ENCODE measurements at regions not wholly inside any gene's neighbourhood (a gene's known extent, or its start where the extent isn't known, plus 50 kb on each side); places are given as distances from the start of the nearest gene placed in this dataset.

DNA sequence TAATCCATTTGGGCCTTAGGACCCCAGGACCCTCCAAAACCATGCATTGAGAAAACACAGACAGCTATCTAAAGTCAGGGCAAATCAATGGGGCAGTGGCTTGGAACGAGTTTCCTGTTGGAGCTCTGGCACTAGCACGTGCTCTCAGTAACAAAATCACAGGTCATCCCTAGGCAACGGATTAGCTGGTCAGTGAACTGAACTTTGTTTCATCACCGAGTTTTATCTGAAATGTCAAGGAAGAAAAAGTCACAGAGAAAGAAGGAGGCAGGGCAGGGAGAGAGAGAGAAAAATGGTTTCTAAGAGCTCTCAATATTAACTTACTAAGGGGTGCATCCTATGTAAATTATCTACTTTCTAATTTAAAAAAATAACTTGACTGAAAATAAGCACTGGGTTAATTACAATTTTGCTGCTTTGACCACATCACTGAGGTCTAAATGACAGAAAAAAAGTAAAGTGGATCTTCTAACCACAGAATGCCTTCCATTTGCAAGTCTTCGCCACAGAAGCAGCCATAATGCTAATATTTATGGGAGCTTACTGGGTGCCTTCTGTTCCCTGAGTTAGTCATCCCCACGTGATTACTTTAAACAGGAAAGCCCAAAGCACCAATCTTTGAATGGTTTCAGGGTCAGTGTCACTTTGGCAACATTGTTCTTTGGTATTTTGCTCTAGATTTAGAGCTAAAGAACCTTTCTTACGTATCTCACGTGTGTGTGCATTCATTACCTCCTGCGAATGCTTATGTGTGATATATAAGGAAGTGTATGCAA lies 503.9 kb downstream of the RASEF start:
- no peak for DNase-seq

DNA sequence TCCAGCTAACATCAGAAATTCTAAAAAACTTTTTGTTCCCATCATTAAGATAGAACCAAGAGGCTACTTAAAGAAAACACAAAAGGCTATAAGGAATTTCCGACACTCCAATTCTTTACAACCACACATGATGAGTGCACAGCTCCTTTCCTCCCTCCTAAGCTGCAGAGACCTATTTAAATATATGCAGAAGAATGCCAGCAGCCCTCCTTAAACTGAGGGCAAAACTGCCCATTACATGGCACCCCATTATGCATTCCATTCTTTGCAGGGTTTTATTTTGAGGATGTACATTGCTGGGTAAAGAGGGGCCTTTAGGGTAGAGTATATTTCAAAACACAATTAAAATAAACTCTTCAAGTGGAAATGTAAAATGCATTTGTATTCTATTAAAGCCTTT lies 502.9 kb downstream of the RASEF start:
- no peak for DNase-seq

DNA sequence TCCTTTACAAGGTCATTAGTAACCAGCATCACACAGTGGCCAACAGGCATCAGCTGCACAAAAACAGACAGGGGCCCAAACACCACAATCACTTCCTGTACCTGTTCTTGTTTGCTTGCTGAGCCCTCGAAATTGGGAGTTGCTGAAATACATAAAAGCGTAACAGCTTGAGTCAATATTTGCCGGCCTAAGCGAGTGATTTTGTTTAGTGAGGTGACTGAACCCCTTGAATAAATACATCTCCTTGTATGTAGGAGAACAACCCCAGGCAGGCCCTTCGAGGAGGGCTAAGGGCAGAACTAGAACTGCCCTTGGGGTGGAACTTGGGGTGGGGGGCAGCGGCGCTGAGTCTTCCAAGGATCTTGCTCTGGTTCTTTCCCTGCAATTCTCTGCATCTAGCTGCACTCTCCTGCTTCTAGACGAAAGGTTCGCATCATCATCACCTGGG lies 502.5 kb downstream of the RASEF start:
- DNase-seq = no peak

DNA sequence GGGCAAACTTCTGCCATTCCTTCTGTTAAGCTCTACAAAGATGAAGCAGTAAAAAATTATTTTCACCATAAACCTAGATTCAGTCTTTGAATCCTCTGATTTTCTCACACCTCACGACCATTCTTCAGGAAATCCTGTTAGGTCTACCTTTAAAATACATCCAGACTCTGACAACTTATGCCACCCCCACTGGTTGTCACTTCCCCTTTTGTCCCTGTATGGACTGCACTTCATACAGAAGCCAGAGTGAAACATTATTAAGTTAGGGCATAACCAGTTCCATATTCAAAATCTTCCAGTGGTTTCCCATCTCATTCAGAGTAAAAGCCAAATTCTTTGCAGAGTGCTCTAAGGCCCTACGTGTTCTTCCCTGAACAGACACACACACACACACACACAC lies 499.8 kb downstream of the RASEF start:
- DNase-seq = no peak

DNA sequence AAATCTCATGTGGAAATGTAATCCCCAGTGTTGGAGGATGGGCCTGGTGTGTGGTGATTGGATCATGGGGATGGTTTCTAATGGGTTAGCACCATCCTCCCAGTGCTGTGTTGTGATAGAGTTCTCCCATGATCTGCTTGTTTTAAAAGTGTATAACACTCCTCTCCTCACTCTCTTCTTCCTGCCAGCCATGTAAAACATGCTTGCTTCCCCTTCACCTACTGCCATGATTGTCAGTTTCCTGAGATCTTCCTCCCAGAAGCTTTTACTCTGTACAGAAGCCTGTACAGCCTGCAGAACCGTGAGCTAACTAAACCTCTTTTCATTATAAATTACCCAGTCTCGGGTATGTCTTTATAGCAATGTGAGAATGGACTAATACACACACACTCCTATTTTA lies 499.1 kb downstream of the RASEF start:
- no peak for DNase-seq

DNA sequence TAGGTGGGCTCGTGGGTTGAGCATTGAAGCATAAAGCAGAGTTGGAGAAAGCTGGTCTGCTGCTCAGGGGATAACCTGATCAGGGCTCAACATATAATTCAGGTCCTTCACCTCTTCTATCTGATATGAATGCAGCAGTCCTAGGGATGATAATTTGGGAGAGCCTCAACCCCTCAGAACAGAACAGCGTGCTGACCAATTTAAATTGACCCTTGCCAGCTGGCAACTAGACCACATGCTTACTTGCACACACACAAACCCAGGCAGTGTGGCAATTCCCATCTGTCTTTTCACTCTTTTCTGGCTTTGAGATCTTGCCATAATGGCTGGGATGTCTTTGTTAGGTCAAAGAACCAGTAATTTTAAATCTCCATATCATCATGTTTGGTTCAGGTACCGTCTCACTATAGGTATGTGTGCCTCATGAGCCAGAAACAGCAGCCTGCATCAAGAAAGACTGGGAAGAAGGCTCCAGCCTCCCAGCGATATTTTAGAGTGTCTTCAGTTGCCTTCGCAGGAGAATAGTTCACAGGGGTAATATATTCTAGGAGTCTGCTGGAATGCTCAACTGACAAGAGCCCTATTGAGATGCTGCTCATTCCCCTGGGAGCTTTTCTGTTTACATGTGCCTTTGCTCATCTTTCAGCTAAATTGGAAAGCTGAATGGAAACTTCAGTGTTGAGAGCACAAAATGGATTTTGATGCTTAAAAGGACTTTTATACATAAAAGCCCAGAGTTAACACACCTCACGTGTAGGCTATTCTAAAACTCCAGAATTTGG lies 497.6 kb downstream of the RASEF start:
- no peak for DNase-seq

DNA sequence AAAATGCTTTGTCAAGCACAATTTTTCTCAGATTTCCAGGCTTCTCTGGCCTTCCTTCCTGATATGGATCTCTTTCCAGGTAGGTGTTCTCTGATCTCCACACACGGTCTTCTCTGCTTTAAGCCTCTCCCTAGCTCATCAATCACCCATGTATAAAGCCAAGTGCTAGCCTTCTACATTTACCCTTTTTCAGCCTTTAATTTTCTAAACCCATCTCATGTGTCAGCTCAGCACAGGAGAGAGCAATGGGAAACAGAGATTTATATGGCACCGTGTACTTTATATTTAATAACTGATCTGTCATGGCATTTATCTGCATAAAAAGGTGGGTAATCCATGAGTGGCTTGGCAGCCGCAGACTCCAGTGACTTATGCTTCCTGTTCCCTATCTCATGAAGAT lies 495.0 kb downstream of the RASEF start:
- no peak for DNase-seq

DNA sequence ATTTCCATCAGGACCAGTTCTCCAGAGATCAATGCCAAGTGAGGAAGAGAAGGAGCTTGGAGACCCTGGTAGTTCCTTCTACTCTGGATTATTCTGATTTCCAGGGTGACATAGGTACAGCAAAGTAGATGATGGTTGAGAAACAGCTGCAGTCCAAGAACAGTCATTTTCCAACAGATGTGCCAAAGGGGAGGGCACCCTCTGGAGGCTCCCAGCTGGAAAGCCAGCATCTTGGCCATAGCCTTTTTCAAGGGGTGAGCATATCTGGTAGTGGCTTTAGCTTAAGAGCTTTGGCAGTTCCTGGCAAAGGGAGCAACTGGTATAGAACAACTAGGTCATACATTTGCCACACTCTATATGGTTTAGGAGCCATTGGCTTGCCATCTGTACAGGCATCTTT lies 492.7 kb downstream of the RASEF start:
- no peak for DNase-seq

DNA sequence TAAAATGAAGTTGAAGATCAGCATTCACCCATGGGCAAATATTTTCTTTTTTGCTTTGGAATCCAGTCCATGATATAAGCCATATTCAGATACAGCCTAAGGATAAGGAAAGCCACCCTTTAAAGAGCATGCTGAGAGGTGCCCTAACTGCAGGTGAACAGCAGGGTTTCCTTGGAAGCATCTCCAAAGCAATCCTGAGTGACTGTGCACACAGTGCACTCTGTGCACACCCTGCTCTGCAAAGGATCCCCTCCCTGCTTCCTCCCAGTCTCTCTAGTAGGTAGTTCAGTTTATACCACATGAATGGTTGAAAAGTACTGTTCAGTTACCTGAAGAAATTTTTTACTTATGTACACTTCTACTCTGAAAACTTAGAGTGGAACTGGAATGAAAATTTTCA lies 491.4 kb downstream of the RASEF start:
- DNase-seq = no peak

DNA sequence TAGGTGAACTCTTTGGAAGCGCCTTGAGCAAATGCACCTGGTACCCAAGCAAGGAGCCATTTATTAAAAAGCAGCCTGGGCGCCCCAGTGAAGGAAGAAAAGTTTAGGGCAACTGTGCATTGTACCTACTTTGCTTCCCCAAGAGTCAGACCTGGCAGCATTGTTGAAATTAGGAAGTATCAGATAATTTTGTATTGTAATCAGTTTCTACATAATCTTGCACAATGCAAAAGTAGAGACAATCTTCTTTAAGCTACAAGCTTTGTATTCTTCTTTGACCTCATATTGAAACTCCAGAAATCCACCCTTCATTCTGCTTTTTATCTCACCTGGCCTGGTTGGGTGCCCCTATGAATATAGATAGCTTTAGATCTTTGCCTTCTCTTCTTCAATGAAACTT lies 490.8 kb downstream of the RASEF start:
- DNase-seq = no peak

DNA sequence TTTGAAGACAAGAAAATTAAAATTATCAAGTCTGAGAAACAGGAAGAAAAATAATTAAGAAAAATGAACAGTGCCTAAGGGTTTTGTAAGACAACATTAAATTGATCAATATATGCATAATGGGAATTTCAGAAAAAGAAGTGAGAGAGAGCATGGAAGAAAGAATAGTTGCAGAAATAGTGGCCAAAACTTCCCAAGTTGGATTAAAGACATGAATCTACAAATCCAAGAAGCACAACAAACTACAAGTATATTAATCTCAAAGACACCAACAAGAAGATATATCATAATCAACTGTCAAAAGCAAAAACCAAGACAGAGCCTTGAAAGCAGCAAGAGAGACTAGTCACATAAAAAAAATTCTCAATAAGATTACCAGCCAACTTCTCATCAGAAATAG lies 488.0 kb downstream of the RASEF start:
- DNase-seq = no peak

DNA sequence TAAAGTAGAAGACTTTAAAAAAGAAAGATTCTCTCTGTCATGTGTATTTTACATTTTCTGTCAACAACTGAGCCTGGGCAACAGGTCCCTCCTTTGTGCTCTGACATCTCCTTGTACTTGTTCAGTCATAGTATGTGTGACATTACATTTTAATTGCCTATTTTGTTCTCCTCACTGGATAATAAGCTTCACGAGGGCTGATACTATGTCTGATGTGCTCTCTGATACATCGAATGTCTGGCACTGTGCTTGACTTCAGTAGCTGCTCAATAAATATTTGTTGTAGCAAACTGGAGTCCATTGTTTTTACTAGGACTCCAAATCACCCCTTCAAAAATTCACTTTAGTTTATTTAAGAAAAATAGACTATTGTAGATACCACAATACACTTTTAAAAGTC lies 482.0 kb downstream of the RASEF start:
- DNase-seq = no peak

DNA sequence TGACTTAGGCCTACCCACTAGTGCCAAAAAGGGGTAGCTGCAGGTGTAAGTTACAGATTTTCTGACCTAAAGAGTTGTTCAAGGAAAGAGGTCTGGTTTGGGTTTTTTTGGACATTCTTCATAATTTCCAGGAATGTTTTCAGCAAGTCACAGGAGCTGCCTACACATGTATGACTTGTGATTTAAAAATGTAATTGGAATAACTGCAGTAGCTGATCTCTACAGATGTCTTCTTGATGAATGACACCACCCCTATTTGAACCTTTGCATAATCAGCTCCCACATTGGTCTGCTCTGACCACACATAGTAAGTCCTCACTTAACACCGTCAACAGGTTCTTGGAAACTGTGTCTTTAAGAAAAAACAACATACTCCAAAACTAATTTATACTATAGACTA lies 481.4 kb downstream of the RASEF start:
- no peak for DNase-seq

DNA sequence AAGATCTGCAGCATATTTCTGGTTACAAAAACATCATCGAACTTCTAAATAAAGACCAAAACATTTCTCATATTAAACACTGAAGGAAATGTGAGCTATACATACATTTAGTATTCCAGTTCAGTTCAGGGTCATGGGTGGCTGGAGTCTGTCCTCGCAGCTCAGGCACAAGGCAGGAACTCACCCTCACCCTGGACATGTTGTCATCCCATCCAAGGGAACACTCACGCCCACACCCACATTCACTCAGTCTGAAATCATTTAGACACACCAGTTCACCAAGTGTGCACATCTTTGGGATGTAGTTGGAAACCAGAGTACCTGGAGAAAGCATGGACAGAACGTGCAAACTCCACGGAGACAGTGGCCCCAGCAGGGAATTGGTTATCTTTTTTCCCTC lies 481.0 kb downstream of the RASEF start:
- DNase-seq = no peak

DNA sequence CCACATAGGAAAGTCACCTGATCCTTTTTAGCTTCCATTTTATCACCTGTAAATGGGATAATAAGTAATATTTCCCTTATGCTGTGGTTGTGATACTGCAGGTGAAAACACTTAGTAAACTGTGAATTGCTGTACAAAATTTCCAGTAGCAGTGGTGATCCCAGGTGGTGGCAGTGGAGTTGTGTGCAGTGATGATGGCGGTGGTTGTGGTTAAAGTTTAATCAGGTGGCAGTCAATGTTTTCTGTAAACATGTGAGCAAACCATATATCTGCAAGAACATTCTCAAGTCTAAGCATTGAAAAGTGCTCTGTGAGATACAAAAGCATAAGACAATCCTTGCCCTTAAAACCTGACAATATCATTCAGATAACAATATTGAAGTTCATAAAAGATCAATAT lies 480.2 kb downstream of the RASEF start:
- DNase-seq = no peak

DNA sequence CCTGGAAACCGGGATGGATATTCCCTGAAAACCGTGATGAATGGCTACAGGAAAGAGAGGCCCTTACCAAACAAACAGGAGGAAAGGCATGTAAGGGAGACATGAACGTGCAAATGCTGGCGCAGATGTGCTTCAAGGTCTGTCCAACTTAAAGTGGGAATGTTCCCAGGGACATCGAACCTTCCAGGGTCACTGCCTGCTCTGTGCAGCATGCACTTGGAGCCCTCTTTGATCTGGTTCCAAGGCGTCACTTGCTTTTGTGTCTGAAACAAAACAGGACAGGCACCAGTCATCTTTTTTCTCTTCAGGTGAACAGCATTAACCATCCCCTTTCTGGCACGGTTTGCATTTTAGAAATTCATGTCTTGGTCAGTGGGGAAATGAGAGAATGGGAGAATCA lies 479.4 kb downstream of the RASEF start:
- no peak for DNase-seq

DNA sequence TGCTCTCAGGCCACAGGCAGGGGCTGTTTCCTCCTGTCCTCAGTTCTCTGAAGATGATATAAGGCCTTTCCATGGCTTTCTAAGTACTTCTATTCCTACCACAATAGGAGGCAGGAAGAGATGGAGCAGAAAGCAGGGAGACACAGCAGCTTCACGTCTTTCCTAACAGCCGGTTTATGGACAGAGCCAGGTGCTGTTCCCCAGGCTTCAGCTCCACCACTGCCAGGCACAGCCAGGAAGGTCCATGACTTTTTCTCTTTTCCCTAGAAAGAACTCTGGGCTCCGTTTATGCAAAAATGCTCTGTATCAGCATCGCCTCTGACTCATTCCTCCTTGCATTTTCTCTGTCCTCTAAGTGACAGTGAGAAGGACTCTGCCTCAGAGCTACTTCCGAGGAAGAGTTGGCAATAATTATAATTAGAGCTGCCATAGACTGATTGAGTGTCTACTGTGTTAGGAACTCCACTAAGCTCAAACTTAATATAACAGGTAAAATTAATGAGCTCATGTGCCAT lies 478.5 kb downstream of the RASEF start:
- no peak for DNase-seq

DNA sequence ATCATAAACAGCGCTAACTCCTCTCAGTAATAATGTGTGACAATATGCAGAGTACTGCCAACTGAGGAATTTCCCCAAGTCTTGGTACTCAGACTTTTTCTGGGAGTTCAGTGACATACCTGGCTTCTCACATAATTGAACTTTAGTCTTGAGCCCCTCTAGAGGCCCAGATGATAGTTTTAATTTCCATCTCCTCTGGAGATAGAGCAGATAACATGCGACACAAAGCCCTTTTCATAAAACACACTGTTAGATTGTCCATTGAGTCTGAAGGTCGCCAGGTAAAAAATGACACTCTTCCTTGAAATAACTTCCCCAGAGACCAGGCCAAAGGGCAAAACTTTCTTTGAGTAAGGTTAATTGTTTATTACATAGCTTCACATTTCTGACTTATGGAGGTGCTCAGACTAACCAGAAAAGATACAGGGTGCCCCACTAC lies 476.0 kb downstream of the RASEF start:
- DNase-seq = no peak

DNA sequence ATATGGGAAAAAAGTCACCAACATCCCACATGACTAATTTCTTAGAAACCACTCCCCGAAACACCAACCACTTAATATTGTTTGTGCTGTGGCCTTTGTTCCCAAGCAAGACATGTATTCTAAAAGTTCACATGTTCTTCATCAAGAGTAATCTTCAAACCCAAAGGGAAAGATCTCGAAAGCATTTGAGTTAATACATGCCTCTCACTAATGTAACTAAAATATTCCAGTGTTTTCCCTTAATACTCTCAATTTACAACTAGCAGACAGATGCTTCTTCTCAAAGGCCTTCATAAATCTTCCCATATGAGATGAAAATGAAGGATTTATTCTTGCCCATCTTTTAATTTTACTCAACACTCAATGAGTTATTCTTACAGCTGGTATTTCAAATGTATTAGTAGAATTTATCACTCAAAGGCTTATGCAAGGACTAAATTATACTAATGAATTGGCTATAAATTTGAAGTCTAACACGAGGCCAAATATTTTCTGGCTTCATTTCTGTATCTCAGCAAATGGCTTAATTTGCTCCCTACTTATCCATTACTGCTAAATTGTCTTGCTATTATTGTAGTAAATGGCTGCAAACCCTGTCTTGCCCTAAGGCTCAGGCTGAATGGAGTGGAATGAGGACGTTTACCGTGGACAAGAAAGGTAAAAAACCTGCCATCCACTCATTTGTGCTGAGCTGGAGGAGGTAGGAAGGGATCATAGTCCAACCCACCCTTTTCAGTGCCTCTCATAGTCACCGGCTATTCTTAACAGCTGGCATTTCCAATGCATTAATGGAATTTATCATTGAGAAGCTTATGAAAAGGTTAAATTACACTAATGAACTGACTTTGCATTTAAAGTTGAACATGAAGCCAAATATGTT lies 474.4 kb downstream of the RASEF start:
- no peak for DNase-seq

DNA sequence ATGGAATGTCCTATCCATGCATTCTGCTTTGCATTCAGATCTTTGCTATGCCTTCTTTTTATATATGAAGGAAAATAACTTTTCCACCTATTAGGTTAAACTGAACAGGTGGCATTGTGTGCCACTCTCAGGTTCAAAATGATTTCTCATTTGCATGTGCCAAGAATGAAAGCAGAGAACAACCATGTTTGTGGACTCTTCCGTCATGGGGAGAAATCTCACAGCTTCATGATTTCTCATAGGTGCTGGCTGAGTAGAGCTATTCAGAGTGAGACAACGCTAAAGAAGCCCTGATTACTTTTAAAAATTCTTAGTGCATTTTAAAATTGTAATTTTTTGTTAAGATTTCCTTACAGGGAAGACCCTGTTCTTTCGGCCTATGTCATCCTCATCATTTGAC lies 472.1 kb downstream of the RASEF start:
- no peak for DNase-seq

DNA sequence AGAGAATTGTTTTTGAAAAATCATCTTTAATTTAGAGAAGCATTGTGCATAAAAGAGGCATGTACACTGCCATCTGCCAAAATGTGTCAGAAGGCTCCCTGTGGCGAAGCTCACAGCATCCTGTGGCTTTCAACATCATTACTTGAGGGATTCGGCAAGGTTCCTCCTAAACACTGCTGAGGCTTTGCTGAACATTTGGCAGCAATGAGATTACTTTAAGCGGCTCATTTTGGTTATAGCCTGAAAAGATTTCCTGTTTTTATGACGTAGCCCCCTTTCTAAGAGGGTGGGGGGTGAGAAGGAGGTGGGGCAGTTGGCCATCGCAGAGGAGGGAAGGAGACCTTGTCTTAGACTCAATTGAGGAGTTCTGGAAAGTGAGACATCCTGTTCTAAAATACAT lies 469.4 kb downstream of the RASEF start:
- DNase-seq = no peak

DNA sequence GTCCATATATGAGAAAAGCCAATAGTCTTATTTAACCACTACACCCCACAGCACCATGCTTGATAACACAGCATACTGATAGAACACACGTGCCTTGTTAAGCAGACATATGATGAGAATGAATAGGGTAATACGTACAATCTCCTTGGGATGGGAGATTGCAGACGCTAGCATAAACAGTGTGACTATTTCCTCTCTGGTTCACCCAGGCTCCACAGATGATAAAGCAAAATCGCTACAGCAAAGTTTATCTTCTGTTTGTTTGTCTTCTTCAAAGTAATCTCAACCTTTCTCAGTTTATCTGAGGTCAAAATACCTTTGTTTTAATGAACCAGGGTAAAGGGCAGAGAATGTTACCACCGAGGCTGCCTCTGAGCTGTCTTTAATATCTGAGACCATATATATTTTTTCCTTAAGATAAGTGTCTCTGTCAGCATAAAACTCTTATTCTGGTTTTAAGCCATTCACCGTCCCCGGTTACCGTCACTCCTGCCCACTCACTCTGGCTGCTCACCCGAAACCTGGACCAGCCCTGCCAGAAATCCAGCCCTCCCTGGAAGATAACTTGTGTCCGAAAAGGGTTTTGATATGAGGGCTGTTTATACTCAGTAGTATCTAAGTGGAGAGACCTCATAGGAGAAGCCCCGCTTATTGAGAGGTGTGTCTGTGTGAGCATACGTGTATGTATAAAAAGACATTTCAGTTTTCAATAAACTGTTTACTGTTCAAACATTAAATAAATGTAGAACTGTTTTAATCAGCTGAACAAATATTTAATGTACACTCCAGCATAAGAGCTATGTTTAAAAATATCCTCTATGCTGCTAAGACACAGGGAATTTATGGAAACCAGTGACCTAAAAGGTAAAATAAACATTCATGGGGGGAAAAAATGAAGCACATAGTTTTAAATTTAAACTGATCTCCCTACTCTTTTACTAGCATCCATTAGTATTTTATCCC lies 465.4 kb downstream of the RASEF start:
- no peak for DNase-seq
